NOMO-1 treated with dmso at 0.1 percent for 144 hours (cell line): ENCODE measurements at regions not wholly inside any gene's neighbourhood (a gene's known extent, or its start where the extent isn't known, plus 50 kb on each side); places are given as distances from the start of the nearest gene placed in this dataset.

Source experiments
- DNase-seq: peaks from one replicate; lab custom pipeline; 2025; ENCODE audit not compliant: unreplicated experiment; lab: John Stamatoyannopoulos, UW

- DNase-seq: no peak
Observed at GRCh38 chr2:7943446-7943845, 738.4 kb upstream of the ID2 start.

GRCh38 chr2:7945026-7945425 lies 736.8 kb upstream of the ID2 start:
- DNase-seq: no peak

- no peak for DNase-seq
Observed at GRCh38 chr2:7950035-7950612, 731.7 kb upstream of the ID2 start.

GRCh38 chr2:7951001-7951400 lies 730.9 kb upstream of the ID2 start:
- DNase-seq: no peak

GRCh38 chr2:7951490-7951889 lies 730.4 kb upstream of the ID2 start:
- no peak for DNase-seq

GRCh38 chr2:7952046-7952745 lies 729.7 kb upstream of the ID2 start:
- no peak for DNase-seq

GRCh38 chr2:7953195-7953594 lies 728.7 kb upstream of the ID2 start:
- no peak for DNase-seq

GRCh38 chr2:7954234-7954633 lies 727.6 kb upstream of the ID2 start:
- no peak for DNase-seq

GRCh38 chr2:7956126-7956689 lies 725.6 kb upstream of the ID2 start:
- no peak for DNase-seq

GRCh38 chr2:7961550-7961949 lies 720.3 kb upstream of the ID2 start:
- DNase-seq: no peak

GRCh38 chr2:7962161-7962560 lies 719.7 kb upstream of the ID2 start:
- no peak for DNase-seq

- DNase-seq: no peak
Observed at GRCh38 chr2:7963787-7964186, 718.1 kb upstream of the ID2 start.

GRCh38 chr2:7966032-7966431 lies 715.8 kb upstream of the ID2 start:
- no peak for DNase-seq

GRCh38 chr2:7967707-7968405 lies 714.0 kb upstream of the ID2 start:
- no peak for DNase-seq

GRCh38 chr2:7969756-7970515 lies 711.9 kb upstream of the ID2 start:
- DNase-seq: no peak

GRCh38 chr2:7971248-7971647 lies 710.6 kb upstream of the ID2 start:
- DNase-seq: no peak

GRCh38 chr2:7971841-7972240 lies 710.0 kb upstream of the ID2 start:
- no peak for DNase-seq

- no peak for DNase-seq
Observed at GRCh38 chr2:7972670-7973069, 709.2 kb upstream of the ID2 start.

- DNase-seq: no peak
Observed at GRCh38 chr2:7973801-7974480, 707.9 kb upstream of the ID2 start.

GRCh38 chr2:7974936-7975335 lies 706.9 kb upstream of the ID2 start:
- no peak for DNase-seq

GRCh38 chr2:7976206-7976605 lies 705.6 kb upstream of the ID2 start:
- DNase-seq: no peak
